ENCODE measurements at regions not wholly inside any gene's neighbourhood (a gene's known extent, or its start where the extent isn't known, plus 50 kb on each side); places are given as distances from the start of the nearest gene placed in this dataset.

DNA sequence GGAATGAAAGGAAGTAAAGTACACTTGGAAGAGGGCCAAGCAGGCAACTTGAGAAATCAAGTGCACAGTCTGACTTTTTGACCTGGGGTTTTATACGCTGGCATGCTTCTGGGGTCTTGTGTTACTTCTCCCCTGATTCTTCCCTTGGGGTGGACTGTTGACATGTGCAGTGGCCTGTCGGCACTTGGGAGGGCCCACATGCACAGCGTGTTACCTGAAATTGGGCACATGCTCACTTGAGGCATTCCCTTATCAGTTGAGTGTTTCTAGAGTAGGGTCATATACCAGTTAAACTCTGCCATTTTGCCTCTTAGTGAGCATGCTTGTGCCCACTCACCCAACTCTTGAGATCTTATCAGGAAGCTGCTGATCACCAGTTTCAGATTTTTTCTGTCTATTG is 329.1 kb upstream of the SOX2 start:
- H3K4me3 ChIP-seq (ENCODE audit: low read depth in 1 of 3, low read length in 3 of 3), result no peak overlapping the region
- H3K36me3 ChIP-seq (ENCODE audit: control insufficient read depth in 4 of 4, insufficient read depth in 3 of 4, low read depth in 1 of 4, low read length in 3 of 4), result no peaks in the 10 kb centered on the region
- no peak overlapping the region for H3K27ac ChIP-seq (ENCODE audit: low read depth in 1 of 2, low read length in 2 of 2)
- H3K27me3 ChIP-seq (ENCODE audit: control insufficient read depth in 4 of 4, insufficient read depth in 4 of 4, low read length in 3 of 4), result no peaks in the 10 kb centered on the region
- WGBS, result 79% methylated on average over 3 of the region's 3 CpGs
- H3K4me1 ChIP-seq (ENCODE audit: control insufficient read depth in 4 of 4, insufficient read depth in 4 of 4, low read length in 3 of 4), result no peaks in the 10 kb centered on the region
- no peak for DNase-seq (ENCODE audit: low spot score)
- H3K9ac ChIP-seq (ENCODE audit: low read depth in 1 of 2, low read length in 2 of 2), result no peak overlapping the region
- H3K9me3 ChIP-seq (ENCODE audit: control insufficient read depth in 4 of 4, low read length in 3 of 4), result no peaks in the 10 kb centered on the region
- TF ChIP-seq HNF4G (IDR thresholded peaks at IDR 0.05), result no peak

- 83% methylated on average over 5 of the region's 5 CpGs for WGBS
- Histone ChIP-seq H3K27me3 (ENCODE audit: control insufficient read depth in 4 of 4, insufficient read depth in 4 of 4, low read length in 3 of 4) (no peaks in the 10 kb centered on the region), H3K4me1 (ENCODE audit: control insufficient read depth in 4 of 4, insufficient read depth in 4 of 4, low read length in 3 of 4) (no peaks in the 10 kb centered on the region), H3K4me3 (ENCODE audit: low read depth in 1 of 3, low read length in 3 of 3) (no peak overlapping the region), H3K27ac (ENCODE audit: low read depth in 1 of 2, low read length in 2 of 2) (no peak overlapping the region), H3K36me3 (ENCODE audit: control insufficient read depth in 4 of 4, insufficient read depth in 3 of 4, low read depth in 1 of 4, low read length in 3 of 4) (no peaks in the 10 kb centered on the region), H3K9me3 (ENCODE audit: control insufficient read depth in 4 of 4, low read length in 3 of 4) (no peaks in the 10 kb centered on the region), H3K9ac (ENCODE audit: low read depth in 1 of 2, low read length in 2 of 2) (no peak overlapping the region)
- DNase-seq (ENCODE audit: low spot score), result no peak
- no peak for TF ChIP-seq NR2F2 (IDR thresholded peaks at IDR 0.05)
- TF ChIP-seq FOXA1 (IDR thresholded peaks at IDR 0.05), result no peak
- TF ChIP-seq TAF1 (conservative IDR thresholded peaks at IDR 0.05), result no peak
- no peak for TF ChIP-seq HNF4G (IDR thresholded peaks at IDR 0.05)
- no peak for TF ChIP-seq CTCF (IDR thresholded peaks at IDR 0.05; ENCODE audit: low read depth, low read length, missing input control)
- no peak for TF ChIP-seq JUND (IDR thresholded peaks at IDR 0.05)
- no peak for TF ChIP-seq YY1 (IDR thresholded peaks at IDR 0.05)
- no peak for TF ChIP-seq GABPA (IDR thresholded peaks at IDR 0.05 in 1 of 2, conservative IDR thresholded peaks at IDR 0.05 in 1 of 2)
- TF ChIP-seq FOXA2 (IDR thresholded peaks at IDR 0.05), result no peak
- no peak for TF ChIP-seq MAX (IDR thresholded peaks at IDR 0.05)
- TF ChIP-seq, protein P1, sequence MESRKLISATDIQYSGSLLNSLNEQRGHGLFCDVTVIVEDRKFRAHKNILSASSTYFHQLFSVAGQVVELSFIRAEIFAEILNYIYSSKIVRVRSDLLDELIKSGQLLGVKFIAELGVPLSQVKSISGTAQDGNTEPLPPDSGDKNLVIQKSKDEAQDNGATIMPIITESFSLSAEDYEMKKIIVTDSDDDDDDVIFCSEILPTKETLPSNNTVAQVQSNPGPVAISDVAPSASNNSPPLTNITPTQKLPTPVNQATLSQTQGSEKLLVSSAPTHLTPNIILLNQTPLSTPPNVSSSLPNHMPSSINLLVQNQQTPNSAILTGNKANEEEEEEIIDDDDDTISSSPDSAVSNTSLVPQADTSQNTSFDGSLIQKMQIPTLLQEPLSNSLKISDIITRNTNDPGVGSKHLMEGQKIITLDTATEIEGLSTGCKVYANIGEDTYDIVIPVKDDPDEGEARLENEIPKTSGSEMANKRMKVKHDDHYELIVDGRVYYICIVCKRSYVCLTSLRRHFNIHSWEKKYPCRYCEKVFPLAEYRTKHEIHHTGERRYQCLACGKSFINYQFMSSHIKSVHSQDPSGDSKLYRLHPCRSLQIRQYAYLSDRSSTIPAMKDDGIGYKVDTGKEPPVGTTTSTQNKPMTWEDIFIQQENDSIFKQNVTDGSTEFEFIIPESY (IDR thresholded peaks at IDR 0.05), result no peak
- TF ChIP-seq SP1 (IDR thresholded peaks at IDR 0.05), result no peak
Measured at GRCh38 chr3:181379278-181379677, 332.4 kb upstream of the SOX2 start.

GRCh38 chr3:181369637-181370036 is 342.1 kb upstream of the SOX2 start:
- Histone ChIP-seq H3K9ac (ENCODE audit: low read depth in 1 of 2, low read length in 2 of 2) (no peak overlapping the region), H3K27me3 (ENCODE audit: control insufficient read depth in 4 of 4, insufficient read depth in 4 of 4, low read length in 3 of 4) (no peaks in the 10 kb centered on the region), H3K36me3 (ENCODE audit: control insufficient read depth in 4 of 4, insufficient read depth in 3 of 4, low read depth in 1 of 4, low read length in 3 of 4) (no peaks in the 10 kb centered on the region), H3K9me3 (ENCODE audit: control insufficient read depth in 4 of 4, low read length in 3 of 4) (no peaks in the 10 kb centered on the region), H3K4me1 (ENCODE audit: control insufficient read depth in 4 of 4, insufficient read depth in 4 of 4, low read length in 3 of 4) (no peaks in the 10 kb centered on the region), H3K27ac (ENCODE audit: low read depth in 1 of 2, low read length in 2 of 2) (no peak overlapping the region), H3K4me3 (ENCODE audit: low read depth in 1 of 3, low read length in 3 of 3) (no peak overlapping the region)
- TF ChIP-seq GABPA (IDR thresholded peaks at IDR 0.05 in 1 of 2, conservative IDR thresholded peaks at IDR 0.05 in 1 of 2) (no peak), SP1 (IDR thresholded peaks at IDR 0.05) (no peak), FOXA2 (IDR thresholded peaks at IDR 0.05) (no peak), HNF4A (conservative IDR thresholded peaks at IDR 0.05) (no peak), HNF4G (IDR thresholded peaks at IDR 0.05) (no peak), CTCF (IDR thresholded peaks at IDR 0.05; ENCODE audit: low read depth, low read length, missing input control) (no peak)
- WGBS, result 68% methylated on average over 3 of the region's 3 CpGs
- DNase-seq (ENCODE audit: low spot score), result no peak
